ENCODE measurements at regions not wholly inside any gene's neighbourhood (a gene's known extent, or its start where the extent isn't known, plus 50 kb on each side); places are given as distances from the start of the nearest gene placed in this dataset.

DNA sequence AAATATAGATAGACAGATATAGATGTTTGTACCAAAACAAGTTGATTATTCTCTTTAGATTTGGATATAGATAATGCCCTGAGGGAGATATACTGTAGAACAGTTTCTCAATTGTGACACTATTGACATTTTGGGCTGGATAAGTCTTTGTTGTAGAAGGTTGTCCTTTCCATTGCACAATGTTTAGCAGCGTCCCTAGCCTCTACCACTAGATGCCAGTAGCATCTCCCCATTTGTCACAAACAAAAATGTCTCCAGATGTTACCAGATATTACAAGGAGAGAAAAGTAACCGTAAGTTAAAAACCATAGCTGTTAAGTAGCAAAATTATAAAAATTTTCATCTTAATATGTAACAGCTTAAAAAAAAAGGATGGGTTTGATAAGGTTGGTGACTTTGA is 2595.3 kb downstream of the ARAP2 start:
- Histone ChIP-seq H3K9ac (no peak overlapping the region), H2AFZ (replicated peaks) (no peak overlapping the region), H3F3A (ENCODE audit: low read depth) (no peaks in the 10 kb centered on the region), H3K27me3 (no peaks in the 10 kb centered on the region), H3K4me2 (no peak overlapping the region), H3K27ac (no peak overlapping the region), H3K36me3 (no peaks in the 10 kb centered on the region), H3K4me3 (no peak overlapping the region), H3K4me1 (no peaks in the 10 kb centered on the region), H3K9me3 (ENCODE audit: low read depth) (no peaks in the 10 kb centered on the region), H3K79me2 (ENCODE audit: low read depth) (no peaks in the 10 kb centered on the region), H4K20me1 (ENCODE audit: low read depth) (no peaks in the 10 kb centered on the region)
- peak; percentile 31 for DNase-seq (ENCODE audit: low spot score)
- Mint-ChIP-seq H3K27me3 (ENCODE audit: insufficient read depth, low read depth) (no peaks in the 10 kb centered on the region), H3K4me3 (no peak overlapping the region), H3K4me1 (no peaks in the 10 kb centered on the region), H3K27ac (no peak overlapping the region), H3K36me3 (no peaks in the 10 kb centered on the region), H3K9me3 (no peaks in the 10 kb centered on the region)
- TF ChIP-seq EZH2phosphoT487 (IDR thresholded peaks at IDR 0.05): no peak
- TF ChIP-seq, protein P1, sequence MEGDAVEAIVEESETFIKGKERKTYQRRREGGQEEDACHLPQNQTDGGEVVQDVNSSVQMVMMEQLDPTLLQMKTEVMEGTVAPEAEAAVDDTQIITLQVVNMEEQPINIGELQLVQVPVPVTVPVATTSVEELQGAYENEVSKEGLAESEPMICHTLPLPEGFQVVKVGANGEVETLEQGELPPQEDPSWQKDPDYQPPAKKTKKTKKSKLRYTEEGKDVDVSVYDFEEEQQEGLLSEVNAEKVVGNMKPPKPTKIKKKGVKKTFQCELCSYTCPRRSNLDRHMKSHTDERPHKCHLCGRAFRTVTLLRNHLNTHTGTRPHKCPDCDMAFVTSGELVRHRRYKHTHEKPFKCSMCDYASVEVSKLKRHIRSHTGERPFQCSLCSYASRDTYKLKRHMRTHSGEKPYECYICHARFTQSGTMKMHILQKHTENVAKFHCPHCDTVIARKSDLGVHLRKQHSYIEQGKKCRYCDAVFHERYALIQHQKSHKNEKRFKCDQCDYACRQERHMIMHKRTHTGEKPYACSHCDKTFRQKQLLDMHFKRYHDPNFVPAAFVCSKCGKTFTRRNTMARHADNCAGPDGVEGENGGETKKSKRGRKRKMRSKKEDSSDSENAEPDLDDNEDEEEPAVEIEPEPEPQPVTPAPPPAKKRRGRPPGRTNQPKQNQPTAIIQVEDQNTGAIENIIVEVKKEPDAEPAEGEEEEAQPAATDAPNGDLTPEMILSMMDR (IDR thresholded peaks at IDR 0.05): peak; percentile 60

DNA sequence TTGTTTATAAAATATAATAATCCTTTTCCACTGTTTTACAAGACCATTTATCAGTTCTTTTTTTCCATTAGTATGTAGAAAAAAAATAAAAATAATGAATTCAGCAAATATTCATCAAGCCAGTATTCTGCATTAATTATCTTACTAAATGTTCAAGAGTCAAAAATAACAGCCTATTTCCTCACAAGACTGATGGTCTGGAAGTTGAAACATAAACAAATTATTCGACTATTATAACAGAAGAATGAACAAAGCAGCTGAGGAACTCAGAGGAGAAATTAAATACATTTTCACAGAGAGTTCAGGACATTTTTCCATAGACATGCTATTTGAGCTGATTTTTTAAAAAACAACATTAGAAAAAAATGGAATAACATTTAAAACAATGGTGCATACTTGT is 2594.8 kb downstream of the ARAP2 start:
- H4K20me1 ChIP-seq (ENCODE audit: low read depth): no peaks in the 10 kb centered on the region
- H3K79me2 ChIP-seq (ENCODE audit: low read depth): no peaks in the 10 kb centered on the region
- no peak overlapping the region for H2AFZ ChIP-seq (replicated peaks)
- no peak overlapping the region for H3K4me2 ChIP-seq
- no peaks in the 10 kb centered on the region for H3K9me3 ChIP-seq (ENCODE audit: low read depth)
- Mint-ChIP-seq H3K4me3 (no peak overlapping the region), H3K36me3 (no peaks in the 10 kb centered on the region), H3K27ac (no peak overlapping the region), H3K27me3 (ENCODE audit: insufficient read depth, low read depth) (no peaks in the 10 kb centered on the region), H3K9me3 (no peaks in the 10 kb centered on the region), H3K4me1 (no peaks in the 10 kb centered on the region)
- TF ChIP-seq EZH2 (IDR thresholded peaks at IDR 0.05) (no peak), EZH2phosphoT487 (IDR thresholded peaks at IDR 0.05) (no peak)
- TF ChIP-seq, protein P1 (IDR thresholded peaks at IDR 0.05): no peak
- H3K36me3 ChIP-seq: no peaks in the 10 kb centered on the region
- H3K4me1 ChIP-seq: no peaks in the 10 kb centered on the region
- H3F3A ChIP-seq (ENCODE audit: low read depth): no peaks in the 10 kb centered on the region
- H3K27me3 ChIP-seq: no peaks in the 10 kb centered on the region
- no peak overlapping the region for H3K9ac ChIP-seq
- DNase-seq (ENCODE audit: low spot score): no peak
- H3K4me3 ChIP-seq: no peak overlapping the region
- H3K27ac ChIP-seq: no peak overlapping the region

DNA sequence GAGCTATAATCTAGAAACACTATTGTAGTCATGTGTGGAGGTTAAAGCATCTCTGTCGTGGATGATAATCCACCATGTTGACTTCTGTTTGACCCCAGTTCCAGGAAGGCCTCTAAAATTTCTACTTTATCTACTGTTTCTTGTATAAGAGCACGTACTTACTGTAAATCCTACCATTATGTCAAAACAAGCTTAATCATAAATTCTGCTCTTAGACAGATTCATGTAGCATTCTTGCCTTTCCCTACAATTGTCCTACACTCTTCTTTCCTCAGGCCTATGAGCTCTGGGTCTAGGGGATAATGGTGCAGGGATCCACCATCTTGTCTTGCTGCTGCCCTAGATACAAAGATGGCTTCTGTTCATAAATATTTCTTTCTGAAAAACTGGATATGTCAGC is 2594.3 kb downstream of the ARAP2 start:
- H3K27me3 ChIP-seq: no peaks in the 10 kb centered on the region
- H3K27ac Mint-ChIP-seq: no peak overlapping the region
- no peak overlapping the region for H3K4me3 Mint-ChIP-seq

More for the DNA sequence above, 2594.3 kb downstream of the ARAP2 start:
- Mint-ChIP-seq H3K36me3 (no peaks in the 10 kb centered on the region), H3K4me1 (no peaks in the 10 kb centered on the region), H3K9me3 (no peaks in the 10 kb centered on the region), H3K27me3 (ENCODE audit: insufficient read depth, low read depth) (no peaks in the 10 kb centered on the region)
- no peaks in the 10 kb centered on the region for H3K4me1 ChIP-seq
- H3K36me3 ChIP-seq: no peaks in the 10 kb centered on the region
- no peaks in the 10 kb centered on the region for H3K79me2 ChIP-seq (ENCODE audit: low read depth)
- TF ChIP-seq, protein P1 (IDR thresholded peaks at IDR 0.05): no peak
- TF ChIP-seq EZH2 (IDR thresholded peaks at IDR 0.05): no peak
- no peak for TF ChIP-seq EZH2phosphoT487 (IDR thresholded peaks at IDR 0.05)
- no peak overlapping the region for H3K9ac ChIP-seq
- no peak overlapping the region for H3K4me2 ChIP-seq
- no peaks in the 10 kb centered on the region for H3K9me3 ChIP-seq (ENCODE audit: low read depth)
- no peaks in the 10 kb centered on the region for H4K20me1 ChIP-seq (ENCODE audit: low read depth)
- H3F3A ChIP-seq (ENCODE audit: low read depth): no peaks in the 10 kb centered on the region
- no peak overlapping the region for H3K27ac ChIP-seq
- no peak for DNase-seq (ENCODE audit: low spot score)
- H2AFZ ChIP-seq (replicated peaks): no peak overlapping the region
- no peak overlapping the region for H3K4me3 ChIP-seq

Data from neural progenitor cell (in vitro differentiated cells).